Erythroblast (primary cell): ENCODE measurements at regions not wholly inside any gene's neighbourhood (a gene's known extent, or its start where the extent isn't known, plus 50 kb on each side); places are given as distances from the start of the nearest gene placed in this dataset.

Experiments used
- DNase-seq, 2 experiments: peaks; one replicate each; lab custom pipeline; 2025; lab: John Stamatoyannopoulos, UW
- GATA1 ChIP-seq: IDR thresholded peaks from 2 replicates; pipeline ENCODE4 v1.6.1; 2011; ENCODE audit warnings: low read depth, mild to moderate bottlenecking, control low read depth, low read length, moderate library complexity
- POLR2A ChIP-seq: IDR thresholded peaks from 2 replicates; pipeline ENCODE4 v1.6.1; 2011; ENCODE audit warnings: mild to moderate bottlenecking, low read length

DNA sequence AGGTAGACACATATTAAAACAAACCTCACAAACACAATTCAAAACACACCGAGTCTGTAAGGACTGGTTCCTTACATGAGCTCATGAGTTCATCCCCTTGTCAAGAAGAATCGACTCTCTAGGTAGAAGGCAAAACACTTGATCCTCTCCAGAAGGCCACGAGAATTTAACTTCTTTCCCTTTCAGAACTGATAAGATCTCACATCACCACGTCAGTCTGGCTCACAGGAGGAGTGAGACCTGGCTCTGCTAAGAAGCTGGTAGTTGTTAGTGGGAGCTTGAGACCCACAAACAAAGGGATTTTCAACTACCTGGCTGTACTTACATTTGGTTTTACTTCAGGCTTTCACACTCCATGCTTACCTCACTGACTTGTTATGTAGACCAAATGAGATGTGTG, 459.2 kb downstream of the ARHGEF28 start:
- TF ChIP-seq POLR2A, result no peak
- TF ChIP-seq GATA1, result no peak
- no peak for DNase-seq

DNA sequence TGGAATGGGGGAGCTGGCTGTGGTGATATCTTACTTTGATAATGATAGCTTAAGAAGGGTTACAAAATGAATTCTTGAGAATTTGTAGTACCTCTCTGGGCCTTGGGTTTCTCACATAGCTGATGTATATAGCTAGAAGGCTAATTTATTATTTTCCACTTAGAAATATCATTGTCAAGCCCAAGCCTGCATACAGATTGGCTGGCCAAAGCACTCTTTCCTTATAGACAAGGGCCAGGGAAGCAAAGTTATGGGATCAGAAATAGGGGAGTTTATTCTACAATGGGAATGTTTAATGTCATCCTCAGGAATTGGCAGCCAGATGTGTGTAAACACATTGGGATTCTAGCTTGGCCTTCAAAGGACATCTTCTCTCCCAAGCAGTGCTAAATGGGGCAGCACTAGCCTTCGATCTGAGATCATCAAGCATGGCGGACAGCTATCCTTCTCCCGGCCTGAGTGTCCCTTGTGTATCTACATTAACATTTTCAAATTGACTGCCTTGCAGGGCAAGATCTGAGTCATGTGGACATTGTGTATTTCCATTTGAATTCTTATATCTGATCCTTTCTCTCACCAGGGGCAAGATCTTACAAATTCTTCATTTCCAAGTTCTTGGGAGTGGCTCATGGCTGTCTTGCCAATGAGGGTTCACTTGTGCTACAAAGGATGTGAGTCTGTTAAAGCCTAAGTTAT, 457.2 kb downstream of the ARHGEF28 start:
- DNase-seq, result no peak
- TF ChIP-seq POLR2A (no peak), GATA1 (no peak)

DNA sequence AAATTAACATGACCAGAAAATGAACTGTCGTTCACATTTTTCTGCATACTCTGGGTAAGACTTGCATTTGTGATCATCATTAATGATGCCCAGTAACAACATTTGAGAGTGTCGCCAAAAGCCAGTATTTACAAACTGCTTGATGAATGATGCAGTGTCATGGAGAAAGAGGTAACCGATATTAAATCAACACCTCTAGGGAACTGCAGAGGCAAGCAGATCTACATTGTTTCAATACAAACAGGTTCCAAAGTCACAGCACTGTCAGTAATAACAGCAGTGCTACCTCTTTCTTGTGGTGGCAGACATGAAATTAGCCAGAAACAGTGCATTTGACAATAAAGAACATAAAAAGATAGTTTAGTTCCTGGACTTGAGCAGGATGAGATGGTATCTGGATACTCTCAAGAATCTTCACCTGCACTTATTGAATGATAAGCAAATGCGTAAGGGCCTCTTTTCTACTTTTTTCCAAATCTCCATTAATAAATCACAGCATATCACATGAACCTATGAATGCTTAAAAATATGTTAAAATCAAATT, 456.6 kb downstream of the ARHGEF28 start:
- no peak for DNase-seq
- no peak for TF ChIP-seq GATA1
- no peak for TF ChIP-seq POLR2A

DNA sequence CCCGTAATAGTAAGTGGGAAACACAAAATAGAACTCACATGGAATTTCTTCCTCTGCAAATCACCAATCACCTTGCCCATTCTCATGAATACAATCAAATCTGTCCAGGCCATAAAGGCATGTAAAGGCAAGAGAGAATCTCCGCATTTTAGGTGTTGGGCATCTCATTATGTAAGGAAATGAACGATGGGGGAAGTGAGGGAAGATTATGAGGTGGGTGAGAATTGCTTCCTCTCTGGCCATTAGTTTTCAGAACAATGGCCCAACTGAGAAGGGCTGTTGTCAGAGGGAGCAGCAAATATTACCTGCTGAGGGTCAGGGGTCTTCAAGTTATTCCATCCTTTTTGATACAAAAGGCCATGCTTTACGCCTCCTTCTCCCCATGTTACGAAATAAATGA, 455.1 kb downstream of the ARHGEF28 start:
- TF ChIP-seq POLR2A (no peak), GATA1 (no peak)

DNA sequence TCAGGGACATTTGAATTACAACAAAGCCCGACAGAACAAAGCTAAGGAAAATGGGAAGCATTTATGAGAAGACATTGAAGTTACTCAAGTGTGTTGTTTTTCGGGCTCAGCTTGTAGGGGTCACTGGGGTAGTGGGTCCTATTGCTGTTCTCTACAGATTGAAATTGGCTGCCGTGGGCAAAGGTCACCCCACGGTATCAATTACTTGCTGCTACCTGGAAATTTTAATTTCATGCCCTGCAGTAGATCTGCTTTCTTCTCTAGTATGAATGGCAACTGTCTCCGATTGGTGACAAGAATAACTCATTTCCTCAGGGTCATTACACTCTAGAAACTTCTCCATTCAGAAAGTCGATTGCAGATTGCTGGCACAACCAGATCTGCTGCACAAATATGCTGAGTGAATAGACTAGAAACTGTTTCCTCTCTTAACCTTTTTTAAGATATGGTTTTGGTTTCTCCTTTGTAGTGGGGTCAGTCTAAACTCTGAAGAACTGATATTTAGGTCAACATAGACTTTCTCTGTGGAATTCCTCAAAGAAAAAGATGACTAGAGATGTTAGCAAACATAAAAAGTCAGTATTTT, 454.1 kb downstream of the ARHGEF28 start:
- no peak for DNase-seq
- TF ChIP-seq POLR2A (no peak), GATA1 (no peak)

More for the DNA sequence above, 455.1 kb downstream of the ARHGEF28 start:
- DNase-seq, result no peak

DNA sequence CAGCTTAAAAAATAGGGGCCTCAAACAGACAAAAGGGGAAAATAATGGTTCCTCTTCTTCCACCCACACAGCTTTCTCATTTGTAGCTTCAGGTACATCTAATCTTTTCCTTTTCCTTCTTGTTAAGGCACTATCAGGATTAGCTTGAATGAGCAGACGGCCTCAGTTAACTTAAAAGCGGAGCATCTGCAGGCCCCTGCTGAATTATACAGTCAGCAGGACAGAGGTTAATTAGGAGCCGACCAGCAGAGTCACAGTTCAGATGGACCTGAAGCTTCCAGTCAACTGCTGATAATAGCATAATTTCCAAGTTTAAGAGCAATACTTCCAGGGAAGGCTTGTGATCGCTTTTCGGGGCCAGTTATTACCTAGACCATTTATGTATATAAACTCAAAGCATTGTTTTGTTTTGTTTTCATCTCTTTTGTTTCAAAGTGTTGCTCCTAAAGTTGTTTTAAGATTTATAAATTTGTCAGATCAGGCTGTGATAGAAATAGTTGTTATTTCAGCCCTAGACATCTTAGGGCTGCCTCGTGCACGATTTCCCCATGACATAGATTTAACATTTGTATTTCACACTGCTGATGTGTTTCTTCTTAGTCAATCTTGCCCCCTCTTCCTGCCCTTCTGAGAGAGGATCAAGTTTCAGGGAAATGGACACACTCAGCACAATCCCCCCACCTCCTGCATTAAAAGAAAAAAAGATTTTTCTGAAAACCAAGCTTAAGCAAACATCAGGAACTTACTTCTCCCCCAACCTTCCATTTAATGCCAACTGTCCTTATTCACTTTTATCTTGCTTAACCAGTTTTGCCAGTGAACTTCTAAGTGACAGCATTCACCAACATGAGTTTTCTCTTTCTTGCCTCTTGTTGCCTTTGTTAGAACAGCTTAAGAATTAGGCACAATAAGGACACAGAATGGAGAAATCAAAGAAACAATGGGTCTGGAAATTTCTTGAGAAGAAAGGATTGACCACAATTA, 449.8 kb downstream of the ARHGEF28 start:
- DNase-seq, result no peak
- no peak for TF ChIP-seq GATA1
- TF ChIP-seq POLR2A, result no peak

DNA sequence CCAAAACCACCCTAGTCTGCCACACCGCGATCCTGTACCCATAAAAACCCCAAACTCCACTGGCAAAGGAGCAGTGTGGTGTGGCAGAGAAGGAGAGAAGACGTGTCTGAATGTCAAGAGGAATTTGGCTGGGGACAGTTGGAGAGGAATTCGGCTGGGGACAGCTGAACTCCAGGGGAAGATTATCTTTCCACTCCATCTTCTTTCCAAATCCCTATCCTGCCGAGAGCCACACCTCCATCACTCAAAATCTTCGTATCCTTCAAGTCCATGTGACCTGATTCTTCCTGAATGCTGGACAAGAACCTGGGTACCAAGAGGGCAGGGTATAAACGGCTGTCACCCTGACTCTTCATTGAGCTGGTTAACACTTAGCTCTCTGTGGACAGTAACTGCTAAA, 448.1 kb downstream of the ARHGEF28 start:
- no peak for DNase-seq
- no peak for TF ChIP-seq POLR2A
- no peak for TF ChIP-seq GATA1

DNA sequence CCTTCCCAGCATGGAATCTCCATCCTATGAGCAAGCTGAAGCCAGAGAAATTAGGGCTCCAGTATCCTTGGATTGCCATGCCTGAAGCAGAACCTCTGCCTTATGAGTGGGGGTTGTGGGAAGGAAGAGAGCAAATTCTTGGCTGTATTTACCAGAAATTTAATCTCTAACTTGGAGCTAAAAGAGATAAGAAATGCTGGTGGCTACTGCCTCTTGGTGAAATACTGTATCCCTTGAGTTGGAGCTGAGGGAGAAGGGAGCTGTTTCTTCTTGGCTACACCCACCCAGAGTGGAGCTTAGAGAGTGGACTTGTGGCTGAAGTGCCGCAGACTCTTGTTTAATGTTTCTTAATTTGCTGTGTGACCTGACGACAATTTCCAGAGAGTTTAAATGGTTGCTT, 447.3 kb downstream of the ARHGEF28 start:
- DNase-seq, result no peak
- TF ChIP-seq POLR2A (no peak), GATA1 (no peak)

DNA sequence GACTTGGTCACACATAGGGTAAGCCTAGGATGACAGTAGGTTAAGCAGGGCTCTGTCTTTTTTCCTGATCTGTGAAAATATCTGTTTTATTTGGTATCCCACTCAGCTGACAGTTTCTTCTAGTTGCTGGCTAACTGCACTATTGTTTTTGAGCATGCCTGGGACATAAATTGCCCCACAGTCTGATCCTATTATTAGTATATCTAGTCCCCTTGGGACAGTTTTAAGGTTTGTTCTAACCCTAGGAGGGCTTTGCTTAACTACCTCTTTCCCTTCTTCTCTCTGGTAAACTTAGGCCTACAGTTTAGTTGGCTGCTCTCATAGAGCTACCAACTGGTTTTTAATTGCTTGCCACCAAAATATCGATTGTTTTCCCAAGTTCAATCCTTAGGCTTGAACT, 446.6 kb downstream of the ARHGEF28 start:
- TF ChIP-seq GATA1, result no peak
- TF ChIP-seq POLR2A, result no peak
- no peak for DNase-seq

DNA sequence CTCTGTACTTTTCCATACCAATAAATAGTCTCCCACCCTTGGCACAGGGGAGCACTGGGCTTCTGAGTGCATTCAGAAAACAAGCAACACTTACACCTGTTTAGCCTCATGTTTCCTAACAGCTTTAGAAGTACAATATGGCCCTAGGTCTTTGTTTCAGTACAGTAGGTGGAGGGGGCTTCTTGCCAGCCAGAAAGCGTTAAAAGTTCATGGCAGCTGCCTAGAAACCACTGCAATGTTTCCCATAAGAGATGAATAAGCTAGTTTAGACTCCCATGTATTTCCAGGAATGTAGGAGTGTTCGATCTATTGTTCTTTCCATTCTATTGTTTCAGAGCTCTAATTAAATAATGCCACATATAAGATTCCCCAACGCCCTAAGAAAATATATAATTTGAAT, 444.8 kb downstream of the ARHGEF28 start:
- no peak for TF ChIP-seq GATA1
- TF ChIP-seq POLR2A, result no peak
- no peak for DNase-seq

DNA sequence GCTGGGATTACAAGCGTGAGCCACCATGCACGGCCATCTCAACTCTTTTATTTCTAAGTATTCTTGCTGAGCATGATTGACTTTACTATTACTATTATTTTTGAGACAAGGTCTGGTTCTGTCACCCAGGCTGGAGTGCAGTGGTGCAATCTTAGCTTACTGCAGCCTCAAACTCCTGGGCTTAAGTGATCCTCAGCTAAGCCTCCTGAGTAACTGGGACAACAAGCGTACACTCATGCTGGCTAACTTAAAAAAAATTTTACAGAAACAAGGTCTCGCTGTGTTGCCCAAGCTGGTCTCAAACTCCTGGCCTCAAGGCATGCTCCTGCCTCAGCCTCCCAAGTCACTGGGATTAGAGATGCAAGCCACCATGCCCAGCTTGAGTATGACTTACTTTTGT, 443.7 kb downstream of the ARHGEF28 start:
- TF ChIP-seq POLR2A, result no peak
- no peak for TF ChIP-seq GATA1
- no peak for DNase-seq

DNA sequence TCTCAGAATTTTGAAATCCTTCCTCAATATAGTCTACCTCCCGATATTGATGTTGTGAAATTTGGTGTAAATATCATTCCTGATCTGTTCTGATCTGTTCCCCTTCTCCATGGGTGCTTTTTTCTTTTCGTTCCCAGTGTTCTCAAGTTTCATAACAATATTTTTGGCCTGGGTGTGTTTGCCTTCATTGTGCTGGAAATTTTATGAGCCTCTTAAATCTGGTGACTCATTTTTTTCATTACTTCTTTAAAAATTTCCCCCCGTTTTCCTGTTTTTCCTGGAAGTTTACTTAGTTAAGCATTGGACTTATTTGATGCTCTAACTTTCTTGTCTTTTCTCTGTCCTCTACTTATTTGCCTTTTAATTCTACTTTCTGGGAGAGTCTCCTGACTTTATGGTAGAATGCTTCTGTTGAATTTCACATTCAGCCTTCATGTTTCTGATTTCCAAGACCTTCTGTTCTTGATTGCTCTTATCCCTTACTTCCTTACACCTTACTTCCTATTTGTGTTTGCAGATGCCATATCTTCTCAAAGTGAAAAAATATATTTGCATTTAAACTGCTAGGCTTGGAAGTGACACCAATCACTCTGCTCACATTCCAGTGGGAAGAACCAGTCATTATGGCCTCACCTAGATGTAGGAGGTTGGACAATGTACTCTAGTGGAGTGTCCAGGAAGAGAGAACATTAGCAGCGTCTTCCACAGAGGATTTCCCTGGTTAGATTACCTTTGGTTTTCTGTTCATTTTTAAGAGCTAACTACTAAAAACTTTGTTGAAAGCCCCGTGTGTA, 441.9 kb downstream of the ARHGEF28 start:
- DNase-seq, result no peak
- TF ChIP-seq GATA1, result no peak
- no peak for TF ChIP-seq POLR2A

DNA sequence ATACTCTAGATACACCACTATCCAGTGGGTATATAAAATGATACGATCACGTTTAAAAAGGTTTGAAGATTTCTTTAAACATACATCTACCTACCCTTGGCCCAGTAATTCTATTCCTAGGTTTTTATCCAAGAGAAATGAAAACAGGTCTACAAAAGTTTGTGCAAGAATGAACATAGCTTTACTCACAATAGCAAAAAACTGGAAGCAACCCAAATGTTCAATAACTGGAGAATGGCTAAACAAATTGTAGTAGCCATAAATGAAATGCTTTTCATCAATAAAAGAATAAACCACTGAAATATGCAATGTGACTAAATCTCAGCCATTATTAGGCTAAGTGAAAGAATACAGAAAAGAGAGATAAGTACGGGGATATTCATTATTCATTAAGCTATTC, 438.9 kb downstream of the ARHGEF28 start:
- no peak for DNase-seq
- no peak for TF ChIP-seq POLR2A
- no peak for TF ChIP-seq GATA1

DNA sequence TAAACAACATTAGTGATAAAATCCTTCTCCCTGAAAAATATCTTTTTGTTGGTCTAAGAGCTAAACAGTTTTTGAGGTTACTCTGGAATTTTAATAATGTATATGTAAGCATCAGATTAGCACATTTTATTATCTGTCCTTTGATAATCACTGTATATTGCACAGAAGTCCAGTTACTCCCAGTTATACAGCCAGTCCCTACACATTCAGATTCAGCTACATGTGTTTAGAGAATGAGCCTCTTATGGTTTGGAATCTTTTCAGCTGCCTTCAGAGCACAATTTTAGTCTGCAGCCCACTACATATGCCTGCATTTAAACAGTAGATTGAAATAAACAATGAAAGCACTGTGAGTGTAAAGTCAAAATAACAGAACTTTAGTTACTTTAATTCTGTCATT, 438.2 kb downstream of the ARHGEF28 start:
- no peak for TF ChIP-seq POLR2A
- TF ChIP-seq GATA1, result no peak
- DNase-seq, result no peak
